Epithelial cell of esophagus (primary cell): ENCODE measurements at regions not wholly inside any gene's neighbourhood (a gene's known extent, or its start where the extent isn't known, plus 50 kb on each side); places are given as distances from the start of the nearest gene placed in this dataset.

ENCODE experiments used
- DNase-seq: peaks from one replicate; pipeline ENCODE4 v3.0.0; 2010; ENCODE audit warnings: low read depth
- H3K4me3 ChIP-seq: 2 replicates; pipeline ENCODE4 v1.5.1; 2011; ENCODE audit warnings: mild to moderate bottlenecking, low read length, control low read depth
- TF ChIP-seq, protein P1 (sequence below): IDR thresholded peaks from 2 replicates; pipeline ENCODE4 v1.5.1; 2011; ENCODE audit warnings: low read depth, mild to moderate bottlenecking, low read length, control low read depth, inconsistent platforms; ENCODE audit not compliant: insufficient read depth; ENCODE audit errors: missing control alignments

DNA sequence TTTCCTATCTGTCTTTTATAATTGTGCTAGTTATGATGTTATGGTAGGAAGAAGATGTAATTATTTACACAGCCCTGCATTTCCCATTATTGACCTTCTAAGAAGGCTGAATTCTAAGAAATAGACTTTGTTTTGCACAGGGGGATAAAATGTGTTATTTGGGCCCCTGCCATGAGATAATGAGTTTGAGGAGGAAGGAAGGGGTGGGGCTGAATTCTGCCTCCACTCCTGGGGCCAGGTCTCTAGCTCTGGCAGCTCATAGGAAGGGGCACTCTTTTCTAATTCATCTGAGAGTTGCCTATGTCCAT lies 69.2 kb upstream of the GOLGA8B start:
- TF ChIP-seq, protein P1, sequence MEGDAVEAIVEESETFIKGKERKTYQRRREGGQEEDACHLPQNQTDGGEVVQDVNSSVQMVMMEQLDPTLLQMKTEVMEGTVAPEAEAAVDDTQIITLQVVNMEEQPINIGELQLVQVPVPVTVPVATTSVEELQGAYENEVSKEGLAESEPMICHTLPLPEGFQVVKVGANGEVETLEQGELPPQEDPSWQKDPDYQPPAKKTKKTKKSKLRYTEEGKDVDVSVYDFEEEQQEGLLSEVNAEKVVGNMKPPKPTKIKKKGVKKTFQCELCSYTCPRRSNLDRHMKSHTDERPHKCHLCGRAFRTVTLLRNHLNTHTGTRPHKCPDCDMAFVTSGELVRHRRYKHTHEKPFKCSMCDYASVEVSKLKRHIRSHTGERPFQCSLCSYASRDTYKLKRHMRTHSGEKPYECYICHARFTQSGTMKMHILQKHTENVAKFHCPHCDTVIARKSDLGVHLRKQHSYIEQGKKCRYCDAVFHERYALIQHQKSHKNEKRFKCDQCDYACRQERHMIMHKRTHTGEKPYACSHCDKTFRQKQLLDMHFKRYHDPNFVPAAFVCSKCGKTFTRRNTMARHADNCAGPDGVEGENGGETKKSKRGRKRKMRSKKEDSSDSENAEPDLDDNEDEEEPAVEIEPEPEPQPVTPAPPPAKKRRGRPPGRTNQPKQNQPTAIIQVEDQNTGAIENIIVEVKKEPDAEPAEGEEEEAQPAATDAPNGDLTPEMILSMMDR: no peak
- DNase-seq: no peak
- no peak overlapping the region for H3K4me3 ChIP-seq

- DNase-seq: no peak
- H3K4me3 ChIP-seq: no peak overlapping the region
- TF ChIP-seq, protein P1: no peak
Measured at GRCh38 chr15:34651997-34652725, 68.7 kb upstream of the GOLGA8B start.

- H3K4me3 ChIP-seq: no peak overlapping the region
- peak; percentile 16 for DNase-seq
- TF ChIP-seq, protein P1: no peak
Measured at GRCh38 chr15:34650177-34650576, 66.7 kb upstream of the GOLGA8B start.

DNA sequence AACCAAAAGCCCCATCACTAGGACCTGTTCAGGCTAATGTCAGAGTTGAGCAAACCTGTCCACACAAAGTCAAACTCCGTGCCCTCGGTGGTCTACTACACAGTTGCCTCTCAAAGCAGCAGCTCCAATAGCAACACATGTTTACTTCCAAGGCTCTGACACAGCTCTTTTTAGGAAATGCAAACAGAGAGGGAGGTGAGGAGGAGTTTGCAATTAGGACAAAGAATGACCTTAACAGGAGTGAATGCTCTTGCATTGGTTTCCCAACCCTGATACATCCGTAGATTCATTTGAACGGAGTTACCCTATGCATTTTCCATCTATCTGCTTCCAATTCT lies 64.8 kb upstream of the GOLGA8B start:
- no peak overlapping the region for H3K4me3 ChIP-seq
- TF ChIP-seq, protein P1: no peak
- no peak for DNase-seq

DNA sequence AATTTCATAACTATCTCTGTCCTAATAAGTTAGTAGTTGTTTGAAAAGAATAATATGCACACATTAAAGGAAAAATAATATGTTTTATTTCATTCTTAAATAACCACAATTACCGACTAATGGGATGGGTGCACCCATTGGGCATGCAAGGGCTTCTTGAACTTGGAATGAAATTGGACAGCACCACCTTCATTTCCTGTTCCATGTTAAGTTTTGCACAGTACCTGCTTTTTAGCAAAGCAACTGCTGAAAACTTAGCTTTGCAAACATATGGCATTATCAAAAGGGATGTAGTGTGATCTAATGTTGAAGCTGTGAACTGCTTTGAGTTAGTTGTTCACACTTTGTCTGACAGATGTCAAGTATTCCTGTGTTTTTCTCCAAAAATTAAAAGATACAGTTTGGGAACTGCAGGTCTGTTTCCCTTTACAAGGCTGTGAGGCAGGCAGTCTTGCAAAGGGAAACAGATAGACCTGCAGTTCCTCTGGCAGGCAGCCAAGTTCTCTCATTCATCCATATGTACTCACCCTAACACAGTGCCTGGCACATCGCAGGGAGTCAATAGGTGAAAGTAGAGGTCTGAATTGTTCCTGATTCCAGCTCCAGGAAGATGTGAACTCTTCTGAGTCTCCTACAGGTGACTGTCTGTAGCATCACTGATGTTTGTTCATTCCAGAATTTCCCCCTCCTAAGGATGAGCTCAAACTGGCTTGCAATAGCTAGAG lies 64.3 kb upstream of the GOLGA8B start:
- no peak overlapping the region for H3K4me3 ChIP-seq
- DNase-seq: peak; percentile 33
- TF ChIP-seq, protein P1: no peak

DNA sequence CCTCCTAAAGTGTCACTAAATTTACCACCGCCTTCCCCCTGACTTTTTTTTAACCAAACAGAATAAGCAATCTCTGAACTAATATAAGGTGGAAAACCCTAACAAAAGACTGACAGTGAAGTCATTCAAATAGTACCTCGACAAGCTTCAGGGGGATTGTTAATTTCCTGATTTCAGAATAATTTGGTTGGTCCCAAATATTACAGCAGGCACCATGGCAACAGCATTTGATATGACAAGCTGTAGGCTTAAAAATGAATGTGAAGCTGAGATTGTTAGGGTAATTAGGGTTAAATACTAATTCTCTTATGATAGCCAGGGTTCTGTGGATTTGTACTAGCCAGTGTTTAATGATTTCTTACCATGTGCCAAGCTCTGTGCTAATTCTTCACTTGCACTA lies 63.5 kb upstream of the GOLGA8B start:
- DNase-seq: no peak
- TF ChIP-seq, protein P1: no peak
- H3K4me3 ChIP-seq: no peak overlapping the region

GRCh38 chr15:34644851-34645250 lies 61.4 kb upstream of the GOLGA8B start:
- no peak for DNase-seq
- no peak overlapping the region for H3K4me3 ChIP-seq
- TF ChIP-seq, protein P1: no peak
